ENCODE measurements at regions not wholly inside any gene's neighbourhood (a gene's known extent, or its start where the extent isn't known, plus 50 kb on each side); places are given as distances from the start of the nearest gene placed in this dataset.
A peak's percentile ranks its signal among the peaks of the same experiment; 100 is the strongest.

GRCh38 chr9:113807173-113808061 lies 68.7 kb upstream of the ZNF618 start:
- peaks cover 5% of the 10 kb centered on the region for H3K4me1 ChIP-seq (ENCODE audit: insufficient read depth, low read length)
- FAIRE-seq, result peak; percentile 50
- H3K27me3 Mint-ChIP-seq (ENCODE audit: low read depth, unreplicated experiment), result peaks cover 5% of the 10 kb centered on the region
- H3K4me1 Mint-ChIP-seq (ENCODE audit: low read depth, unreplicated experiment), result peaks cover 7% of the 10 kb centered on the region
- H2AFZ ChIP-seq (ENCODE audit: low read depth, low read length), result peak overlapping the region; percentile 53
- TF ChIP-seq, protein P1, sequence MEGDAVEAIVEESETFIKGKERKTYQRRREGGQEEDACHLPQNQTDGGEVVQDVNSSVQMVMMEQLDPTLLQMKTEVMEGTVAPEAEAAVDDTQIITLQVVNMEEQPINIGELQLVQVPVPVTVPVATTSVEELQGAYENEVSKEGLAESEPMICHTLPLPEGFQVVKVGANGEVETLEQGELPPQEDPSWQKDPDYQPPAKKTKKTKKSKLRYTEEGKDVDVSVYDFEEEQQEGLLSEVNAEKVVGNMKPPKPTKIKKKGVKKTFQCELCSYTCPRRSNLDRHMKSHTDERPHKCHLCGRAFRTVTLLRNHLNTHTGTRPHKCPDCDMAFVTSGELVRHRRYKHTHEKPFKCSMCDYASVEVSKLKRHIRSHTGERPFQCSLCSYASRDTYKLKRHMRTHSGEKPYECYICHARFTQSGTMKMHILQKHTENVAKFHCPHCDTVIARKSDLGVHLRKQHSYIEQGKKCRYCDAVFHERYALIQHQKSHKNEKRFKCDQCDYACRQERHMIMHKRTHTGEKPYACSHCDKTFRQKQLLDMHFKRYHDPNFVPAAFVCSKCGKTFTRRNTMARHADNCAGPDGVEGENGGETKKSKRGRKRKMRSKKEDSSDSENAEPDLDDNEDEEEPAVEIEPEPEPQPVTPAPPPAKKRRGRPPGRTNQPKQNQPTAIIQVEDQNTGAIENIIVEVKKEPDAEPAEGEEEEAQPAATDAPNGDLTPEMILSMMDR (IDR thresholded peaks at IDR 0.05; ENCODE audit: insufficient read depth, low read depth, low read length), result peak; percentile 92
- TF ChIP-seq EZH2 (IDR thresholded peaks at IDR 0.05; ENCODE audit: insufficient read depth, low read length), result no peak
- H3K27ac Mint-ChIP-seq (ENCODE audit: unreplicated experiment), result no peak overlapping the region
- H3K4me3 Mint-ChIP-seq (ENCODE audit: unreplicated experiment), result no peak overlapping the region
- no peaks in the 10 kb centered on the region for H4K20me1 ChIP-seq (ENCODE audit: insufficient read depth, low read length)
- H3K4me3 ChIP-seq (ENCODE audit: insufficient read depth, low read depth, low read length), result no peak overlapping the region
- peak; percentile 26 for DNase-seq (ENCODE audit: low read depth)
- H3K36me3 Mint-ChIP-seq (ENCODE audit: low read depth, unreplicated experiment), result no peaks in the 10 kb centered on the region
- no peaks in the 10 kb centered on the region for H3K9me3 ChIP-seq (ENCODE audit: insufficient read depth, low read depth, low read length)
- H3K79me2 ChIP-seq (ENCODE audit: insufficient read depth, low read length), result no peaks in the 10 kb centered on the region
- no peak overlapping the region for H3K27ac ChIP-seq (ENCODE audit: low read depth, low read length)
- H3K9me3 Mint-ChIP-seq (ENCODE audit: unreplicated experiment), result no peaks in the 10 kb centered on the region
- H3K9ac ChIP-seq (ENCODE audit: low read length), result no peak overlapping the region
- peaks cover 5% of the 10 kb centered on the region for H3K27me3 ChIP-seq (ENCODE audit: insufficient read depth, low read length)
- no peaks in the 10 kb centered on the region for H3K36me3 ChIP-seq (ENCODE audit: insufficient read depth, low read length)
- peak overlapping the region; percentile 61 for H3K4me2 ChIP-seq (ENCODE audit: low read length)

DNA sequence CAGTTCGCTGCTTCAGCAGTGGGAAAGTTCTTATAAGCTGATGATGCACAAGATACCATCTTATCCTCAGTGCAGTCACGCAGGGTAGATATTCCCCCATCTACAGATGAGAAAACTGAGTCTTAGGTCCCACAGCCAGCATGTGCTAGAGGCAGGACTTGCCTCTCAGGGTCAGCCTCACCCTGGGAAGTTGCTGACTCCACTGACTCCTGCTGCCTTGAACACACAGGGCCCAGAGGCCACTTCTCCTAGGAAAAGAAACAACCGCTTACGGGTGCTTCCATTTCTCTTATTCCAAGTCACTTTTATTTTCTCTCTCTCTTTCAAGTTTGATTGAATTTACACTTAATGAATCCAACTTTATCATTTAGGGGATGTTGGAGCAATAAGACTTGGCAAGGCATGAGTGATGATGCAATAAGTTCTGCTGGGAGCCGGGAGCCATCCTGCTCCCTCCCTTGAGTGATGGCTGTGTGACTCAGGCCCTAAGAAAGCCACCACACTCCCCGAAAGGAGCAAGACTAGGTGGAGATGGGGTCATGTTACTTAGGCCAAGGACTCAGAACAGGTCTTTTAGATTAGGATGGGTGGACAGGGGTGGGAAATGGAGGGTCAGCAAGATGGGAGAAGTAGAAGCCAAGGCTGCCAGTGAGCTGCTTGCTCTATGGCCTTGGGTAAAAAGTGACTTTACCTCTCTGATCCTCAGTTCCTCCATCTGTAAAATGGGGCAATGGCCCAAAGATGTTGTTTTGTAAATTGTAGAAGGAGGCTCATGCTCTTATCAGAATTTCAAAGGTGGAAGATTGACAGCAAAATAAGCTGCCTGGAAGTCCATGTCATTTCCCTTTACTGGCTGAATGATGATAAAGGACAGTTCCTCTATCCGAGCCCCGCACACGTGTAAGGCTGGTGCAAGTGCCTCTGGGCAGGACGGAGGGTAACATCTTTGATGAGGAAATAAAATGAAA lies 67.4 kb upstream of the ZNF618 start:
- no peaks in the 10 kb centered on the region for H4K20me1 ChIP-seq (ENCODE audit: insufficient read depth, low read length)
- DNase-seq (ENCODE audit: low read depth), result peak; percentile 72
- FAIRE-seq, result peak; percentile 64
- peaks cover 5% of the 10 kb centered on the region for H3K27me3 Mint-ChIP-seq (ENCODE audit: low read depth, unreplicated experiment)
- no peaks in the 10 kb centered on the region for H3K9me3 ChIP-seq (ENCODE audit: insufficient read depth, low read depth, low read length)
- no peak overlapping the region for H3K9ac ChIP-seq (ENCODE audit: low read length)
- H3K27ac ChIP-seq (ENCODE audit: low read depth, low read length), result no peak overlapping the region
- H3K4me2 ChIP-seq (ENCODE audit: low read length), result no peak overlapping the region
- H3K4me3 Mint-ChIP-seq (ENCODE audit: unreplicated experiment), result no peak overlapping the region
- no peaks in the 10 kb centered on the region for H3K9me3 Mint-ChIP-seq (ENCODE audit: unreplicated experiment)
- H3K4me1 ChIP-seq (ENCODE audit: insufficient read depth, low read length), result peaks cover 5% of the 10 kb centered on the region
- peaks cover 6% of the 10 kb centered on the region for H3K27me3 ChIP-seq (ENCODE audit: insufficient read depth, low read length)
- H3K79me2 ChIP-seq (ENCODE audit: insufficient read depth, low read length), result no peaks in the 10 kb centered on the region
- H2AFZ ChIP-seq (ENCODE audit: low read depth, low read length), result no peak overlapping the region
- no peak for TF ChIP-seq EZH2 (IDR thresholded peaks at IDR 0.05; ENCODE audit: insufficient read depth, low read length)
- TF ChIP-seq, protein P1 (IDR thresholded peaks at IDR 0.05; ENCODE audit: insufficient read depth, low read depth, low read length), result no peak
- H3K27ac Mint-ChIP-seq (ENCODE audit: unreplicated experiment), result peak overlapping the region; percentile 41
- H3K36me3 Mint-ChIP-seq (ENCODE audit: low read depth, unreplicated experiment), result no peaks in the 10 kb centered on the region
- no peaks in the 10 kb centered on the region for H3K36me3 ChIP-seq (ENCODE audit: insufficient read depth, low read length)
- no peak overlapping the region for H3K4me3 ChIP-seq (ENCODE audit: insufficient read depth, low read depth, low read length)
- H3K4me1 Mint-ChIP-seq (ENCODE audit: low read depth, unreplicated experiment), result peaks cover 7% of the 10 kb centered on the region

Data from astrocyte (in vitro differentiated cells and primary cell).